ENCODE measurements at regions not wholly inside any gene's neighbourhood (a gene's known extent, or its start where the extent isn't known, plus 50 kb on each side); places are given as distances from the start of the nearest gene placed in this dataset.

DNA sequence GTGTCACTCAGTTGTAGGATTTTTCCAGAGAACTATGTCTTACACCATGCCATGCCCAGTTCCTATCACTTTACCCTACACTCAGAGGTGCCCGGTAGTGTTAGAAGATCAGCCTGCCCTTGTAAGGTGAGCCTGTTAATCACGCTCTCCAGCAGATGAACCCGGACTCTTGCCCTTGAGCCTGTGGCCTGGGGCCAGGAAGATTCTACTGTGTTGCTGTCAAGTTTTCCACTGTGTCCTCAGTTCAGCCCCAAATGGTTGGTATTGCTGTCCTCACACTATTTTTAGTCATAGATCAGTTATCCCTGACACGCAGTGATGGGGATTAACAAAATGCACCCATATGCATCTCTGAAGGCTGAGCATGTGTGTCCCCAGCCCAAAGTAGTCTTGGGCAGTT, 105.0 kb upstream of the SPAG17 start:
- no peak for TF ChIP-seq POLR2A (IDR thresholded peaks at IDR 0.05)
- TF ChIP-seq, protein P1, sequence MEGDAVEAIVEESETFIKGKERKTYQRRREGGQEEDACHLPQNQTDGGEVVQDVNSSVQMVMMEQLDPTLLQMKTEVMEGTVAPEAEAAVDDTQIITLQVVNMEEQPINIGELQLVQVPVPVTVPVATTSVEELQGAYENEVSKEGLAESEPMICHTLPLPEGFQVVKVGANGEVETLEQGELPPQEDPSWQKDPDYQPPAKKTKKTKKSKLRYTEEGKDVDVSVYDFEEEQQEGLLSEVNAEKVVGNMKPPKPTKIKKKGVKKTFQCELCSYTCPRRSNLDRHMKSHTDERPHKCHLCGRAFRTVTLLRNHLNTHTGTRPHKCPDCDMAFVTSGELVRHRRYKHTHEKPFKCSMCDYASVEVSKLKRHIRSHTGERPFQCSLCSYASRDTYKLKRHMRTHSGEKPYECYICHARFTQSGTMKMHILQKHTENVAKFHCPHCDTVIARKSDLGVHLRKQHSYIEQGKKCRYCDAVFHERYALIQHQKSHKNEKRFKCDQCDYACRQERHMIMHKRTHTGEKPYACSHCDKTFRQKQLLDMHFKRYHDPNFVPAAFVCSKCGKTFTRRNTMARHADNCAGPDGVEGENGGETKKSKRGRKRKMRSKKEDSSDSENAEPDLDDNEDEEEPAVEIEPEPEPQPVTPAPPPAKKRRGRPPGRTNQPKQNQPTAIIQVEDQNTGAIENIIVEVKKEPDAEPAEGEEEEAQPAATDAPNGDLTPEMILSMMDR (IDR thresholded peaks at IDR 0.05), result no peak
- TF ChIP-seq POLR2AphosphoS5 (IDR thresholded peaks at IDR 0.05), result no peak

Data from transverse colon (tissue), 4 donors.